CD4-positive, alpha-beta memory T cell (primary cell): ENCODE measurements at regions not wholly inside any gene's neighbourhood (a gene's known extent, or its start where the extent isn't known, plus 50 kb on each side); places are given as distances from the start of the nearest gene placed in this dataset.

Source experiments
- CTCF ChIA-PET: fragments of 350-600 bp; sonication (Branson Sonifier 250); formaldehyde crosslinking; loops from one replicate; lab custom pipeline; 2021; ENCODE audit warnings: inconsistent platforms; ENCODE audit not compliant: partially characterized antibody; lab: Charles Lee
- POLR2A ChIA-PET: fragments of 350-600 bp; sonication (Branson Sonifier 250); formaldehyde crosslinking; loops from one replicate; lab custom pipeline; 2021; ENCODE audit not compliant: partially characterized antibody; lab: Charles Lee
- DNase-seq, 5 donors: peaks; one replicate each; pipeline versions ENCODE4 v3.0.0 to v3.0.0-alpha.2; 2020 to 2022; ENCODE audit warnings: mixed read lengths in 1 of 5
- H3K27ac ChIP-seq: one replicate; pipeline ENCODE4 v1.7.0; 2013; ENCODE audit warnings: low read depth, low read length
- H3K27me3 ChIP-seq: 2 replicates; pipeline ENCODE4 v1.7.0; 2013; ENCODE audit warnings: mild to moderate bottlenecking, low read length, moderate library complexity; ENCODE audit not compliant: insufficient read depth
- H3K36me3 ChIP-seq: 2 replicates; pipeline ENCODE4 v1.7.0; 2013; ENCODE audit warnings: mild to moderate bottlenecking, low read length, moderate library complexity; ENCODE audit not compliant: insufficient read depth
- H3K4me1 ChIP-seq: 2 replicates; pipeline ENCODE4 v1.7.0; 2013; ENCODE audit warnings: mild to moderate bottlenecking, low read length, moderate library complexity; ENCODE audit not compliant: insufficient read depth
- H3K4me3 ChIP-seq, 2 donors: one replicate each; pipeline ENCODE4 v1.7.0; 2013; ENCODE audit warnings: low read length in 2 of 2, mild to moderate bottlenecking in 1 of 2
- H3K9me3 ChIP-seq, 2 donors: one replicate each; pipeline ENCODE4 v1.7.0; 2013; ENCODE audit warnings: low read length in 2 of 2, control low read depth in 1 of 2; ENCODE audit not compliant: control insufficient read depth in 1 of 2
- H3K27ac Mint-ChIP-seq, 7 donors: one replicate each; pipeline ENCODE4 v1.8.0; 2020 to 2021; ENCODE audit warnings: mixed read lengths in 7 of 7, mild to moderate bottlenecking in 6 of 7, inconsistent platforms in 3 of 7, moderate library complexity in 3 of 7
- H3K27me3 Mint-ChIP-seq, 2 donors: one replicate each; pipeline ENCODE4 v1.8.0; 2020 to 2021; ENCODE audit warnings: mixed read lengths in 2 of 2
- H3K36me3 Mint-ChIP-seq, 2 donors: one replicate each; pipeline ENCODE4 v1.8.0; 2020 to 2021; ENCODE audit warnings: mixed read lengths in 2 of 2, inconsistent platforms in 1 of 2, mild to moderate bottlenecking in 1 of 2
- H3K4me1 Mint-ChIP-seq, 4 donors: one replicate each; pipeline ENCODE4 v1.8.0; 2020 to 2021; ENCODE audit warnings: mixed read lengths in 4 of 4, mild to moderate bottlenecking in 1 of 4
- H3K4me3 Mint-ChIP-seq, 8 donors: one replicate each; pipeline ENCODE4 v1.8.0; 2020 to 2021; ENCODE audit warnings: mixed read lengths in 8 of 8, mild to moderate bottlenecking in 7 of 8, moderate library complexity in 6 of 8, inconsistent platforms in 3 of 8
- H3K9me3 Mint-ChIP-seq, 8 donors: one replicate each; pipeline ENCODE4 v1.8.0; 2020 to 2021; ENCODE audit warnings: mixed read lengths in 8 of 8, mild to moderate bottlenecking in 5 of 8, inconsistent platforms in 3 of 8, moderate library complexity in 1 of 8
- intact Hi-C: fragments of 100-400 bp; cut with micrococcal nuclease; formaldehyde crosslinking; loops from one replicate; pipeline ENCODE4 v1.15.1; 2023

DNA sequence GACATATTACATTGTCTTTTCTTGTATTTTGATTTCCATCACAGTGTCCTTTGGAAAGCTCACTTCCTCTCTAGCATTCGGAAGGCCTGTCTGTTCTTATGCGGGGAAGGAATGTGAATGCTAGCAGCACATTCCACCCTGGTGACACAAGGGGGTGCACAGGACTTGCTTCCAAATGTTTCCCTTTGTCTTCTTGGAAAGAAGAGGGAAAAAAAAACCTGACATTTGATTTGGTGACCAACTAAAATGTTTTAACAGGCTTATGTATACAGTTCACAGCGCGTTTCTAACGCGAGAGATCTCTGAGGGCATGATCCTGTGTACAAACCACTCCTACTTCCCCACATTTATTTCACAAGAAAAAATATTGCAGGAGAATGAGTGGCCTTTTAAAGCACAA lies 107.6 kb upstream of the FXR1 start:
- H3K36me3 Mint-ChIP-seq, result no peaks in the 10 kb centered on the region
- H3K9me3 Mint-ChIP-seq, result no peaks in the 10 kb centered on the region
- intact Hi-C loops, result no loop called here
- H3K27ac Mint-ChIP-seq, result no peak overlapping the region
- no peaks in the 10 kb centered on the region for H3K27me3 ChIP-seq
- peaks cover 0 to 1% of the 10 kb centered on the region in 2 donors for H3K27me3 Mint-ChIP-seq
- no peaks in the 10 kb centered on the region for H3K4me1 ChIP-seq
- DNase-seq, result no peak
- H3K4me3 Mint-ChIP-seq, result no peak overlapping the region
- no peak overlapping the region for H3K4me3 ChIP-seq
- H3K4me1 Mint-ChIP-seq, result no peaks in the 10 kb centered on the region
- POLR2A ChIA-PET, result no interaction called here
- no peak overlapping the region for H3K27ac ChIP-seq
- no peaks in the 10 kb centered on the region for H3K9me3 ChIP-seq
- CTCF ChIA-PET, result no interaction called here
- no peaks in the 10 kb centered on the region for H3K36me3 ChIP-seq

DNA sequence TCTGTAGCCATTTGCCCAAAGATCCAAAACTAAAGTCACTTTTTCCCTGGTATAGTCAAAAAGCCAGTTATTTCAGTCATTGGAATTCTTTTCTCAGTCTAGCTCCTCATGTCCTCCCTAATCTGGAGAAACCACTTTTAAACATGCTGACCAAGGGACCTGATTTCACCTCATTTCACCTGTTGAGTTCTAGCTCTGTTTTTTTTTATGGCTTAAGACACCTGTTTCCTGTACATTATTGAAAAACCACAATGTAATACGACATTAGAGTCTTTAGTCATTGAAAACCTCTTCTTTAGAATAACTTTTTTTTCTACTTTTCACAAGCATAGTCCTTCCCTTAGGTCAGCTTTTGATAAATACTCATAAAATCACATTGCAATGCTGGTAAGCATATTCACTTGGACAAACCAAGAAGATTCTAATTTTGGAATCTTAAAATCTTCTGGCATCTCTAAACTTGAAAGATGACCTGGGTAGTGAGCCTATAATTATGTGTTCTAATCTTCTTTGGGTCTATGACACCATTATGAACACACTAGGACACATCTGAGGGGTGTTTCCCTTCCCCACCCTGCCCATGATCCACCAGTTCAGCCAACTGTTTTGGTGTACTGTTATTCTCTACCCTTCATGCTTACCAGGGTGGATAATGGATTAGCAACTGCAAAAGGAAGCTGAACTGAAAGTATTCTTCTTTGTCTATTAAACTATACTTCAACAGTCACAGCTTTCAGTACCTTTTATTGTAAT lies 103.5 kb upstream of the FXR1 start:
- Mint-ChIP-seq H3K27ac (no peak overlapping the region), H3K4me1 (no peaks in the 10 kb centered on the region), H3K4me3 (no peak overlapping the region), H3K27me3 (peaks cover 0 to 5% of the 10 kb centered on the region in 2 donors), H3K36me3 (no peaks in the 10 kb centered on the region), H3K9me3 (no peaks in the 10 kb centered on the region)
- no peaks in the 10 kb centered on the region for H3K27me3 ChIP-seq
- no peaks in the 10 kb centered on the region for H3K4me1 ChIP-seq
- no peak overlapping the region for H3K27ac ChIP-seq
- ChIA-PET CTCF (interaction anchor here (0.8 kb wide), 1 partner anchor 11 kb away, joined by 3 read pairs; no protein-coding TSS in a partner anchor), POLR2A (no interaction called here)
- no peak for DNase-seq
- intact Hi-C loops, result no loop called here
- H3K36me3 ChIP-seq, result no peaks in the 10 kb centered on the region
- H3K9me3 ChIP-seq, result no peaks in the 10 kb centered on the region
- H3K4me3 ChIP-seq, result no peak overlapping the region

DNA sequence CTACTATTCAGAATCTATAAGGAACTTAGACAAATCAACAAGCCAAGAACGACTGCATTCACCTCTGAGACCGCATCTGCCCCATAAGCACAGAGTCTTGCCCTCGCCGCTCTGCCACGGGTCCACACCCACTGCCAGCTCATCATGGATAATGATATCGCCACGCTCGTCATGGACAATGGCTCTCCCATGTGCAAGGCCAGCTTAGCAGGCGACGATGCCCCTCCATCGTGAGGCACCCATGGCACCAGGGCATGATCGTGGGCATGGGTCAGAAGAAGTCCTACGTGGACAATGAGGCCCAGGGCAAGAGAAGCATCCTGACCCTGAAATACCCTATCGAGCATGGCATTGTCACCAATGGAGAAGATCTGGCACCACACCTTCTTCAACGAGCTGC lies 92.1 kb upstream of the FXR1 start:
- DNase-seq, result no peak

DNA sequence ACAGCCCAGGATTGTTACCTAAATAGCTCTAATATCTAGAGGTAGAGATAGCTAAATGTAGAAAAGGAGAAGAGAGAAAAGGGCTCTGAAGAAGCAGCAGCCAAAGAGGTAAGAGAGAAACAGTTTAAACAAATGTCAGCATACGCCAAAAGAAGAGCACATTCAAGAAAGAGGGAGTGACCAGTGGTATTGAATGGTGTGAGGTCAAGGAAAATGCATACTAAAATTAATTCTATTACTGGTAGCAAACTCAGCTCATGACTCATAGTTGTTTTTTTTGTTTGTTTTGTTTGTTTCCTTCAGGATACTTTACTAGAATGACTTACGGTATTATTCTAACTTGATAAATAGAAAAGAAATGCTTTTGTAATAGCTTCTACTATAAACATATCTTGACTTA lies 86.5 kb upstream of the FXR1 start:
- H3K4me3 Mint-ChIP-seq, result no peak overlapping the region
- POLR2A ChIA-PET, result no interaction called here
- intact Hi-C loops, result no loop called here

More for the DNA sequence above, 92.1 kb upstream of the FXR1 start:
- Mint-ChIP-seq H3K27ac (no peak overlapping the region), H3K4me1 (peaks cover 0 to 1% (median 0%) of the 10 kb centered on the region in 4 donors), H3K36me3 (no peaks in the 10 kb centered on the region), H3K4me3 (no peak overlapping the region), H3K27me3 (peaks cover 0 to 5% of the 10 kb centered on the region in 2 donors), H3K9me3 (no peaks in the 10 kb centered on the region)
- no peak overlapping the region for H3K4me3 ChIP-seq
- no peaks in the 10 kb centered on the region for H3K27me3 ChIP-seq
- H3K36me3 ChIP-seq, result no peaks in the 10 kb centered on the region
- ChIA-PET POLR2A (no interaction called here), CTCF (no interaction called here)
- intact Hi-C loops, result no loop called here
- no peaks in the 10 kb centered on the region for H3K4me1 ChIP-seq
- H3K9me3 ChIP-seq, result no peaks in the 10 kb centered on the region
- H3K27ac ChIP-seq, result no peak overlapping the region

DNA sequence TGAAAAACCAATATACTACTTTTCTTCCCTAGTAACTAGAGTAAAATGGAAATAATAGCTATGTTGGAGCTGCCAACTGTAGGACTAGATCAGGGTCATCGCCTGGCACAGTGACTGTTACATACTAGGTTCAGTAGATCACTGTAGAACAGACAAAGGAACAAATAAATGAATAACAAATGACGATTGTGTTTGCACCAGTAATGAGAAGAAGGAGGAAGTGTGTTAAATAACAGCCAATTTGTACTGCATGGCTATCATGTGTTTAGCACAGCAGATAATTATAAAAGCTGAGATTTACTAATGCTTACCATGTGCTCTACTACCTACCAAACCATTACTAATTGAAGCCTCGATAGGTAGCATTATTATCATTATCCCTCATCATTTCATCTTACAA lies 85.3 kb upstream of the FXR1 start:
- H3K27ac Mint-ChIP-seq, result no peak overlapping the region
- peaks cover 0 to 1% (median 0%) of the 10 kb centered on the region in 4 donors for H3K4me1 Mint-ChIP-seq
- Histone ChIP-seq H3K27me3 (no peaks in the 10 kb centered on the region), H3K9me3 (no peaks in the 10 kb centered on the region), H3K4me3 (no peak overlapping the region), H3K36me3 (no peaks in the 10 kb centered on the region), H3K27ac (no peak overlapping the region), H3K4me1 (no peaks in the 10 kb centered on the region)
- intact Hi-C loops, result no loop called here
- no peaks in the 10 kb centered on the region for H3K36me3 Mint-ChIP-seq
- POLR2A ChIA-PET, result no interaction called here
- no peaks in the 10 kb centered on the region for H3K9me3 Mint-ChIP-seq
- peaks cover 4 to 5% of the 10 kb centered on the region in 2 donors for H3K27me3 Mint-ChIP-seq
- H3K4me3 Mint-ChIP-seq, result no peak overlapping the region
- CTCF ChIA-PET, result no interaction called here
- DNase-seq, result no peak

More for the DNA sequence above, 86.5 kb upstream of the FXR1 start:
- H3K4me1 Mint-ChIP-seq, result peaks cover 0 to 1% (median 0%) of the 10 kb centered on the region in 4 donors
- CTCF ChIA-PET, result no interaction called here
- DNase-seq, result no peak
- no peaks in the 10 kb centered on the region for H3K27me3 ChIP-seq
- no peaks in the 10 kb centered on the region for H3K36me3 Mint-ChIP-seq
- H3K9me3 Mint-ChIP-seq, result no peaks in the 10 kb centered on the region
- no peak overlapping the region for H3K27ac ChIP-seq
- no peaks in the 10 kb centered on the region for H3K36me3 ChIP-seq
- no peaks in the 10 kb centered on the region for H3K4me1 ChIP-seq
- H3K27ac Mint-ChIP-seq, result no peak overlapping the region
- no peak overlapping the region for H3K4me3 ChIP-seq
- H3K27me3 Mint-ChIP-seq, result peaks cover 2% of the 10 kb centered on the region in 2 donors
- H3K9me3 ChIP-seq, result no peaks in the 10 kb centered on the region

DNA sequence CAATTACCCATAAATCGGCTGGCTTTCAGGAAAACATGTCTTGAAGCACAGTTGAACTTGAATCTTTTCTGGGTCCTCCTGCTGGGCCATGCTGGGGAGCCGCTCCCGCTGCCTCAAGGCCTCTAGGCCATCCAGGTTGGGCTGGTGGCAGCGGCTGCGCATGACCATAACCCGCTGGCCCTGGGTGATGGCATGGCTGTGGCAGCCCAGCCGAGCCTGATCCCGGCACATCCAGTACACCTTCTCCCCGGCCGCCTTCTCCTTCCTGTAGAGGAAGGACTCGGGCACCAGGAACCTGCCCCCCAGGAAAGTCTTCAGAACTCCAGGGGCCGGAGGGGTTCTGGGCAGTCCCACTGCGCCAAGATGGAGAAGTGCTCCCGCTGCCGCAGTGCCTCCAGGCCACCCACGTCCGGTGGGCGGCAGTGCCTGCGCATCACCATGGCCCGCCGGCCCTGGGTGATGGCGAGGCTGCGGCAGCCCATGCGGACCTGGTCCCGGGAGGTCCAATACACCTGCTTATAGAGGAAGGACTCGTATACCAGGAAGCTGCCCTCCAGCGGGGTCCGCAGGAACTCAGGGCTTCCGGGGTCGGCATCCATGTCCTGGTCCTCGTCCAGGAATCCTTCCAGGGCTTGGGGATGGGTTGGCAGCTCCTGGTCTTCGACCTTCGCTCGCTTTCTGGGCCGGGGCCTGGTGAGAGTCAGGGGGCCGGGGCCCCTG lies 84.3 kb upstream of the FXR1 start:
- peaks cover 0 to 1% (median 0%) of the 10 kb centered on the region in 4 donors for H3K4me1 Mint-ChIP-seq
- ChIA-PET POLR2A (no interaction called here), CTCF (no interaction called here)
- intact Hi-C loops, result no loop called here
- no peaks in the 10 kb centered on the region for H3K36me3 ChIP-seq
- H3K36me3 Mint-ChIP-seq, result no peaks in the 10 kb centered on the region
- DNase-seq, result peak in 1 of 5 donors; percentile 34
- H3K4me1 ChIP-seq, result no peaks in the 10 kb centered on the region
- H3K27ac ChIP-seq, result no peak overlapping the region
- no peak overlapping the region for H3K4me3 ChIP-seq
- H3K27me3 ChIP-seq, result no peaks in the 10 kb centered on the region
- no peak overlapping the region for H3K4me3 Mint-ChIP-seq
- H3K27me3 Mint-ChIP-seq, result peaks cover 3 to 6% of the 10 kb centered on the region in 2 donors
- no peaks in the 10 kb centered on the region for H3K9me3 ChIP-seq
- H3K9me3 Mint-ChIP-seq, result no peaks in the 10 kb centered on the region
- H3K27ac Mint-ChIP-seq, result no peak overlapping the region

DNA sequence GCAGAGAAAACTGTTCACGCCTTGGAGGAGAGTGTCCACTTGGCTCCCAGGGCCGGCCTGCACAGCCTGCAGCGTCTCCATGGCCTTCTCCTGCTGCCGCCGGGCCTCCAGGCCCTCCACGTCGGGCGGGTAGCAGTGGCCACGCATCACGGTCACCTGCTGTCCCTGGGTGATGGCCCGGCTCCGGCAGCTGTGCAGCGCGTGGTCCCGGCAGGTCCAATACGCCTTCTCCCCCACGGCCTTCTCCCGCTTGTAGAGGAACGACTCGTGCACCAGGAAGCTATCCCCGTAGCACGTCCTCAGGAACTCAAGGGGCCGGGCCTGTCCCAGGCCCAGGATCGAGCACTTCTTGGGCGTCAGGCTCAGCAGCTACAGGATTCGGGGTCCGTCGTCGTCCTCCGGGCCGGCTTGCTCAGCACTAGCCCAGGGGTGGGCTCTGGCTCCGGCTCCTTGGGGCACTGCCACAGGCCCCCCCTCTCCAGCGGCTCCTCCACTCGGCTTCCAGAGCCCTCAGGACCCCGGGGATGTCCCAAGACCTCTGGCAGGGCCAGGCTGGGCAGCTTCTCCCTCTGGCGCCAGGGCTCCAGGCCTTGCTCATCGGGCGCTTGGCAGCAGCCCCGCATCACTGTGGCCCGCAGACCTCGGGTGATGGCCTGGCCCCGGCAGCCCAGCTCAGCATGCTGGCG lies 83.6 kb upstream of the FXR1 start:
- Histone ChIP-seq H3K27ac (no peak overlapping the region), H3K9me3 (no peaks in the 10 kb centered on the region), H3K4me3 (no peak overlapping the region), H3K4me1 (no peaks in the 10 kb centered on the region), H3K27me3 (no peaks in the 10 kb centered on the region), H3K36me3 (no peaks in the 10 kb centered on the region)
- CTCF ChIA-PET, result no interaction called here
- no peaks in the 10 kb centered on the region for H3K9me3 Mint-ChIP-seq
- no peak overlapping the region for H3K27ac Mint-ChIP-seq
- H3K27me3 Mint-ChIP-seq, result peaks cover 4 to 6% of the 10 kb centered on the region in 2 donors
- H3K4me1 Mint-ChIP-seq, result peaks cover 0 to 1% (median 0%) of the 10 kb centered on the region in 4 donors
- H3K4me3 Mint-ChIP-seq, result no peak overlapping the region
- POLR2A ChIA-PET, result no interaction called here
- intact Hi-C loops, result no loop called here
- H3K36me3 Mint-ChIP-seq, result no peaks in the 10 kb centered on the region
- DNase-seq, result no peak
